CD14-positive monocyte (primary cell): ENCODE measurements at regions not wholly inside any gene's neighbourhood (a gene's known extent, or its start where the extent isn't known, plus 50 kb on each side); places are given as distances from the start of the nearest gene placed in this dataset.

ENCODE experiments used
- DNase-seq, 3 donors: peaks; one replicate each; pipeline ENCODE4 v3.0.0-alpha.2; 2011 to 2022
- H2AFZ ChIP-seq: 2 replicates; pipeline ENCODE4 v1.6.0; 2012; ENCODE audit warnings: mild to moderate bottlenecking, low read depth, low read length, inconsistent platforms; ENCODE audit not compliant: insufficient read depth, poor library complexity, severe bottlenecking
- H3K27ac ChIP-seq, 2 donors: 1 replicate in 1 of 2; 2 replicates in 1 of 2; pipeline ENCODE4 v1.5.1; 2012 to 2013; ENCODE audit warnings: low read length in 2 of 2, control low read depth in 1 of 2, inconsistent platforms in 1 of 2, low read depth in 1 of 2, mild to moderate bottlenecking in 1 of 2
- H3K27me3 ChIP-seq, 2 donors: one replicate each; pipeline versions ENCODE4 v1.6.0 to v1.6.1; 2011 to 2013; ENCODE audit warnings: low read length in 2 of 2; ENCODE audit not compliant: control insufficient read depth in 2 of 2, insufficient read depth in 2 of 2
- H3K36me3 ChIP-seq, 2 donors: replicated peaks in 1 of 2; 1 replicate in 1 of 2; 2 replicates in 1 of 2; pipeline versions ENCODE4 v1.5.1 to v1.6.1; 2012 to 2013; ENCODE audit warnings: low read length in 2 of 2, control low read depth in 1 of 2, inconsistent platforms in 1 of 2, mild to moderate bottlenecking in 1 of 2; ENCODE audit not compliant: insufficient read depth in 2 of 2, control insufficient read depth in 1 of 2
- H3K4me1 ChIP-seq, 2 donors: 1 replicate in 1 of 2; 2 replicates in 1 of 2; pipeline versions ENCODE4 v1.5.1 to v1.6.1; 2012 to 2013; ENCODE audit warnings: low read length in 2 of 2, control low read depth in 1 of 2, inconsistent platforms in 1 of 2, mild to moderate bottlenecking in 1 of 2, moderate library complexity in 1 of 2; ENCODE audit not compliant: insufficient read depth in 2 of 2, control insufficient read depth in 1 of 2
- H3K4me2 ChIP-seq: replicated peaks from 2 replicates; pipeline ENCODE3; 2012; ENCODE audit warnings: low read length, moderate library complexity, mild to moderate bottlenecking; ENCODE audit not compliant: poor library complexity, severe bottlenecking; ENCODE audit errors: extremely low read depth
- H3K4me3 ChIP-seq, 3 experiments: fragments of 200-600 bp in 1 of 3; sonication (generic) in 1 of 3; replicated peaks in 1 of 3; 1 replicate in 2 of 3; 2 replicates in 1 of 3; pipeline ENCODE4 v1.5.1; 2011 to 2013; ENCODE audit warnings: low read length in 3 of 3, mild to moderate bottlenecking in 3 of 3, control low read depth in 2 of 3, low read depth in 2 of 3, inconsistent platforms in 1 of 3, moderate library complexity in 1 of 3
- H3K79me2 ChIP-seq: 2 replicates; pipeline ENCODE4 v1.6.0; 2012; ENCODE audit warnings: mild to moderate bottlenecking, control low read depth, inconsistent platforms, low read length, moderate library complexity; ENCODE audit not compliant: insufficient read depth
- H3K9ac ChIP-seq: 2 replicates; pipeline ENCODE4 v1.6.0; 2017; ENCODE audit warnings: low read length, mild to moderate bottlenecking; ENCODE audit not compliant: insufficient read depth, poor library complexity, severe bottlenecking
- H3K9me3 ChIP-seq, 2 donors: replicated peaks in 1 of 2; 1 replicate in 1 of 2; 2 replicates in 1 of 2; pipeline versions ENCODE4 v1.5.1 to v1.6.1; 2012 to 2013; ENCODE audit warnings: low read length in 2 of 2, control low read depth in 1 of 2; ENCODE audit not compliant: control insufficient read depth in 1 of 2, insufficient read depth in 1 of 2
- H4K20me1 ChIP-seq: 2 replicates; pipeline ENCODE4 v1.6.0; 2012; ENCODE audit warnings: mild to moderate bottlenecking, low read length, control low read depth, moderate library complexity; ENCODE audit not compliant: insufficient read depth
- H3K27ac Mint-ChIP-seq, 7 donors: one replicate each; pipeline ENCODE4 v1.8.0; 2020; ENCODE audit warnings: mild to moderate bottlenecking in 7 of 7, mixed read lengths in 7 of 7, moderate library complexity in 6 of 7, inconsistent platforms in 2 of 7
- H3K27me3 Mint-ChIP-seq, 3 donors: one replicate each; pipeline ENCODE4 v1.8.0; 2021 to 2022; ENCODE audit warnings: low read depth in 3 of 3, mild to moderate bottlenecking in 3 of 3, mixed read lengths in 3 of 3, moderate library complexity in 3 of 3, inconsistent platforms in 1 of 3
- H3K36me3 Mint-ChIP-seq, 2 donors: one replicate each; pipeline ENCODE4 v1.8.0; 2020; ENCODE audit warnings: mixed read lengths in 2 of 2, inconsistent platforms in 1 of 2, mild to moderate bottlenecking in 1 of 2
- H3K4me1 Mint-ChIP-seq: one replicate; pipeline ENCODE4 v1.8.0; 2020; ENCODE audit warnings: mild to moderate bottlenecking, mixed read lengths
- H3K4me3 Mint-ChIP-seq, 2 donors: one replicate each; pipeline ENCODE4 v1.8.0; 2020; ENCODE audit warnings: mild to moderate bottlenecking in 2 of 2, mixed read lengths in 2 of 2, moderate library complexity in 1 of 2
- H3K9me3 Mint-ChIP-seq, 7 donors: one replicate each; pipeline ENCODE4 v1.8.0; 2020 to 2022; ENCODE audit warnings: mixed read lengths in 7 of 7, mild to moderate bottlenecking in 6 of 7, moderate library complexity in 6 of 7, inconsistent platforms in 2 of 7
- WGBS: methylation state at CpG from one replicate; pipeline ENCODE4 v1.1.5; 2013; ENCODE audit warnings: missing lambda C conversion rate; ENCODE audit not compliant: insufficient coverage; 5-methylcytosine and 5-hydroxymethylcytosine counted together
- intact Hi-C, 2 donors: fragments of 100-400 bp; cut with micrococcal nuclease; formaldehyde crosslinking; loops; one replicate each; pipeline versions ENCODE4 v1.15.0 to v1.15.1; 2023
- TF ChIP-seq, protein P1 (sequence below): fragments of 200-600 bp; IDR thresholded peaks from one replicate; pipeline ENCODE4 v1.8.0; 2022; ENCODE audit warnings: antibody characterized with exemption, mild to moderate bottlenecking

DNA sequence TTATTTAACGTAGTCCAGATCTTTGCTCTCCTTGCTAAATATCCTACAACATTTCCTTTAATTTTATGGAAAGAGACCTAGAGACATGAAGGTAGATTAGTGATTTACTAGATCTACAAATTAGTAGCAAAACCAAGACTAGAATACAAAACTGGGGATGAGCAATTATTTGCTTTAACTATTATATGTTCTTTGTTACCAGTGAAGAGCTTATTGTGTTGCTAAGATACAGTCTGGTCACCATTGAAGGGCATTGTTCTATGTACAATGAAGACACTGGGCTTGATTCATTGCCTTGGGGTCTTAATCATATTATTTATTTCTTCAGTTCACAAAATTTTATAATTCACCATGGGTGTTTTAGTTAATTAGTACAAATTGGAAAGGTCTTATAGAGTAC is 88.3 kb downstream of the S1PR1 start:
- no peak overlapping the region for H3K27ac Mint-ChIP-seq
- H3K4me2 ChIP-seq = no peak overlapping the region
- H3K9me3 Mint-ChIP-seq = peaks cover 0 to 3% (median 0%) of the 10 kb centered on the region in 7 donors
- no peaks in the 10 kb centered on the region for H3K79me2 ChIP-seq
- no CpG with 5 or more reads among the region's 1 CpG for WGBS
- peaks cover under 1% of the 10 kb centered on the region in 2 donors for H3K9me3 ChIP-seq
- TF ChIP-seq, protein P1, sequence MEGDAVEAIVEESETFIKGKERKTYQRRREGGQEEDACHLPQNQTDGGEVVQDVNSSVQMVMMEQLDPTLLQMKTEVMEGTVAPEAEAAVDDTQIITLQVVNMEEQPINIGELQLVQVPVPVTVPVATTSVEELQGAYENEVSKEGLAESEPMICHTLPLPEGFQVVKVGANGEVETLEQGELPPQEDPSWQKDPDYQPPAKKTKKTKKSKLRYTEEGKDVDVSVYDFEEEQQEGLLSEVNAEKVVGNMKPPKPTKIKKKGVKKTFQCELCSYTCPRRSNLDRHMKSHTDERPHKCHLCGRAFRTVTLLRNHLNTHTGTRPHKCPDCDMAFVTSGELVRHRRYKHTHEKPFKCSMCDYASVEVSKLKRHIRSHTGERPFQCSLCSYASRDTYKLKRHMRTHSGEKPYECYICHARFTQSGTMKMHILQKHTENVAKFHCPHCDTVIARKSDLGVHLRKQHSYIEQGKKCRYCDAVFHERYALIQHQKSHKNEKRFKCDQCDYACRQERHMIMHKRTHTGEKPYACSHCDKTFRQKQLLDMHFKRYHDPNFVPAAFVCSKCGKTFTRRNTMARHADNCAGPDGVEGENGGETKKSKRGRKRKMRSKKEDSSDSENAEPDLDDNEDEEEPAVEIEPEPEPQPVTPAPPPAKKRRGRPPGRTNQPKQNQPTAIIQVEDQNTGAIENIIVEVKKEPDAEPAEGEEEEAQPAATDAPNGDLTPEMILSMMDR = no peak
- intact Hi-C loops = no loop called here
- no peak overlapping the region for H3K4me3 ChIP-seq
- no peaks in the 10 kb centered on the region for H3K4me1 Mint-ChIP-seq
- no peak overlapping the region for H3K4me3 Mint-ChIP-seq
- peaks cover 0 to 4% (median 3%) of the 10 kb centered on the region in 3 donors for H3K27me3 Mint-ChIP-seq
- DNase-seq = no peak
- H2AFZ ChIP-seq = no peak overlapping the region
- H3K36me3 Mint-ChIP-seq = no peaks in the 10 kb centered on the region
- no peaks in the 10 kb centered on the region for H3K36me3 ChIP-seq
- no peak overlapping the region for H3K9ac ChIP-seq
- H3K4me1 ChIP-seq = no peaks in the 10 kb centered on the region
- no peak overlapping the region for H3K27ac ChIP-seq
- no peaks in the 10 kb centered on the region for H4K20me1 ChIP-seq
- no peaks in the 10 kb centered on the region for H3K27me3 ChIP-seq

- H3K27ac Mint-ChIP-seq = no peak overlapping the region
These were observed 93.8 kb downstream of the S1PR1 start for GRCh38 chr1:101330427-101331130.

More at GRCh38 chr1:101330427-101331130, 93.8 kb downstream of the S1PR1 start:
- H3K4me3 ChIP-seq = no peak overlapping the region
- H3K27me3 ChIP-seq = no peaks in the 10 kb centered on the region
- Mint-ChIP-seq H3K9me3 (peaks cover 10 to 22% (median 13%) of the 10 kb centered on the region in 7 donors), H3K4me3 (no peak overlapping the region), H3K36me3 (no peaks in the 10 kb centered on the region), H3K27me3 (peaks cover 0 to 2% (median 0%) of the 10 kb centered on the region in 3 donors), H3K4me1 (no peaks in the 10 kb centered on the region)
- no peak for DNase-seq
- H3K9me3 ChIP-seq = peaks cover 13 to 14% of the 10 kb centered on the region in 2 donors
- H3K9ac ChIP-seq = no peak overlapping the region
- H3K27ac ChIP-seq = no peak overlapping the region
- 94% methylated on average over 4 of the region's 6 CpGs for WGBS
- no peak overlapping the region for H3K4me2 ChIP-seq
- H3K79me2 ChIP-seq = no peaks in the 10 kb centered on the region
- no peak overlapping the region for H2AFZ ChIP-seq
- TF ChIP-seq, protein P1 = no peak
- H4K20me1 ChIP-seq = no peaks in the 10 kb centered on the region
- H3K4me1 ChIP-seq = no peaks in the 10 kb centered on the region
- intact Hi-C loops = no loop called here
- H3K36me3 ChIP-seq = no peaks in the 10 kb centered on the region
